H1 (cell line): ENCODE measurements at regions not wholly inside any gene's neighbourhood (a gene's known extent, or its start where the extent isn't known, plus 50 kb on each side); places are given as distances from the start of the nearest gene placed in this dataset.

ENCODE experiments used
- CTCF ChIA-PET: fragments of 300-600 bp; sonication (Branson Sonifier 250); formaldehyde crosslinking; loops from one replicate; lab custom pipeline; 2021; ENCODE audit not compliant: partially characterized antibody; lab: Charles Lee
- POLR2A ChIA-PET: fragments of 300-600 bp; sonication (Branson Sonifier 250); formaldehyde crosslinking; loops from one replicate; lab custom pipeline; 2021; ENCODE audit warnings: inconsistent platforms; ENCODE audit not compliant: partially characterized antibody; lab: Charles Lee
- DNase-seq, 2 experiments: peaks; one replicate each; pipeline versions ENCODE4 v3.0.0 to v3.0.0-alpha.2; 2010 to 2022; ENCODE audit warnings: low spot score in 2 of 2, low read depth in 1 of 2, mixed read lengths in 1 of 2
- FAIRE-seq: peaks from 2 replicates; lab custom pipeline; 2011; peaks lifted over from hg19 to GRCh38; lab: Jason Lieb, UNC
- H2AFZ ChIP-seq: 2 replicates; pipeline ENCODE4 v1.8.1; 2012; ENCODE audit warnings: low read length, inconsistent platforms
- H2AK5ac ChIP-seq: 2 replicates; pipeline ENCODE4 v1.6.1; 2013; ENCODE audit warnings: low read depth, low read length
- H2BK120ac ChIP-seq: replicated peaks from 2 replicates; pipeline ENCODE3; 2013; ENCODE audit warnings: low read depth, low read length, inconsistent platforms
- H2BK12ac ChIP-seq: 2 replicates; pipeline ENCODE4 v1.6.1; 2013; ENCODE audit warnings: low read depth, low read length
- H2BK15ac ChIP-seq: 2 replicates; pipeline ENCODE4 v1.6.1; 2013; ENCODE audit warnings: low read length
- H2BK20ac ChIP-seq: 2 replicates; pipeline ENCODE4 v1.6.1; 2013; ENCODE audit warnings: low read length
- H2BK5ac ChIP-seq: 2 replicates; pipeline ENCODE4 v1.6.1; 2013; ENCODE audit warnings: low read depth, low read length
- H3K14ac ChIP-seq: 2 replicates; pipeline ENCODE4 v1.6.1; 2013; ENCODE audit warnings: inconsistent platforms; ENCODE audit not compliant: insufficient read length
- H3K18ac ChIP-seq: 2 replicates; pipeline ENCODE4 v1.6.1; 2013; ENCODE audit warnings: low read length; ENCODE audit errors: extremely low read depth
- H3K23ac ChIP-seq: 2 replicates; pipeline ENCODE4 v1.6.1; 2013; ENCODE audit warnings: inconsistent platforms; ENCODE audit not compliant: insufficient read length
- H3K23me2 ChIP-seq: 2 replicates; pipeline ENCODE4 v1.6.1; 2013; ENCODE audit warnings: low read depth, low read length
- H3K27ac ChIP-seq: 2 replicates; pipeline ENCODE4 v1.6.1; 2011; ENCODE audit warnings: low read depth, low read length, inconsistent platforms
- H3K27me3 ChIP-seq, 4 experiments: replicated peaks in 1 of 4; 1 replicate in 1 of 4; 2 replicates in 3 of 4; pipeline versions ENCODE4 v1.6.1 to v1.8.1; 2011 to 2013; ENCODE audit warnings: low read length in 3 of 4, mild to moderate bottlenecking in 3 of 4, inconsistent platforms in 2 of 4, mixed read lengths in 2 of 4, moderate library complexity in 1 of 4; ENCODE audit not compliant: control insufficient read depth in 3 of 4, insufficient read depth in 3 of 4; ENCODE audit errors: extremely low read depth in 1 of 4
- H3K36me3 ChIP-seq, 4 experiments: 2 replicates each; pipeline versions ENCODE4 v1.6.1 to v1.8.1; 2011 to 2013; ENCODE audit warnings: mild to moderate bottlenecking in 4 of 4, low read length in 3 of 4, moderate library complexity in 2 of 4, control low read depth in 1 of 4, inconsistent platforms in 1 of 4; ENCODE audit not compliant: insufficient read depth in 4 of 4, control insufficient read depth in 2 of 4
- H3K4ac ChIP-seq: replicated peaks from 2 replicates; pipeline ENCODE3; 2013; ENCODE audit warnings: low read length, low read depth, mixed read lengths, inconsistent platforms; ENCODE audit not compliant: insufficient read length
- H3K4me1 ChIP-seq, 4 experiments: replicated peaks in 1 of 4; 1 replicate in 1 of 4; 2 replicates in 3 of 4; pipeline versions ENCODE4 v1.6.1 to v1.8.1; 2011 to 2013; ENCODE audit warnings: low read length in 3 of 4, inconsistent platforms in 2 of 4, mixed read lengths in 1 of 4; ENCODE audit not compliant: insufficient read depth in 4 of 4, control insufficient read depth in 3 of 4
- H3K4me2 ChIP-seq, 2 experiments: 2 replicates each; pipeline versions ENCODE4 v1.6.1 to v1.8.1; 2011 to 2013; ENCODE audit warnings: low read depth in 2 of 2, low read length in 2 of 2, control low read depth in 1 of 2, inconsistent platforms in 1 of 2, mild to moderate bottlenecking in 1 of 2; ENCODE audit not compliant: insufficient read depth in 1 of 2
- H3K4me3 ChIP-seq, 4 experiments: fragments of 200-600, 300-600 bp in 1 of 4; sonication (generic), shearing (Covaris generic), sonication (Bioruptor Twin) in 1 of 4; 2 replicates each; pipeline versions ENCODE4 v1.5.1 to v1.8.1; 2011 to 2016; ENCODE audit warnings: low read length in 4 of 4, low read depth in 3 of 4, control low read depth in 2 of 4, inconsistent platforms in 2 of 4, mild to moderate bottlenecking in 2 of 4, mixed read lengths in 1 of 4, moderate library complexity in 1 of 4; ENCODE audit not compliant: insufficient read depth in 2 of 4; ENCODE audit errors: extremely low read depth in 1 of 4
- H3K56ac ChIP-seq: replicated peaks from 2 replicates; pipeline ENCODE3; 2013; ENCODE audit warnings: low read depth, mild to moderate bottlenecking, mixed read lengths, low read length, inconsistent platforms; ENCODE audit not compliant: insufficient read length
- H3K79me1 ChIP-seq: 2 replicates; pipeline ENCODE4 v1.6.1; 2013; ENCODE audit warnings: low read depth, low read length, control low read depth
- H3K79me2 ChIP-seq, 2 experiments: 2 replicates each; pipeline versions ENCODE4 v1.6.1 to v1.8.1; 2012 to 2013; ENCODE audit warnings: low read length in 2 of 2, mild to moderate bottlenecking in 2 of 2, inconsistent platforms in 1 of 2; ENCODE audit not compliant: insufficient read depth in 2 of 2, control insufficient read depth in 1 of 2
- H3K9ac ChIP-seq, 4 experiments: replicated peaks in 1 of 4; 1 replicate in 1 of 4; 2 replicates in 3 of 4; pipeline versions ENCODE4 v1.6.1 to v1.8.1; 2011 to 2013; ENCODE audit warnings: low read depth in 3 of 4, low read length in 3 of 4, control low read depth in 2 of 4, mild to moderate bottlenecking in 2 of 4, moderate library complexity in 2 of 4, inconsistent platforms in 1 of 4; ENCODE audit errors: extremely low read depth in 1 of 4
- H3K9me3 ChIP-seq, 2 experiments: 2 replicates each; pipeline versions ENCODE4 v1.6.1 to v1.8.1; 2012 to 2013; ENCODE audit warnings: mild to moderate bottlenecking in 2 of 2, moderate library complexity in 2 of 2, control low read depth in 1 of 2, inconsistent platforms in 1 of 2, low read depth in 1 of 2, low read length in 1 of 2, mixed read lengths in 1 of 2; ENCODE audit not compliant: insufficient read depth in 2 of 2
- H4K20me1 ChIP-seq, 2 experiments: replicated peaks in 1 of 2; 2 replicates each; pipeline versions ENCODE3 to v1.8.1; 2011 to 2013; ENCODE audit warnings: inconsistent platforms in 2 of 2, low read length in 2 of 2, mild to moderate bottlenecking in 1 of 2; ENCODE audit not compliant: insufficient read depth in 2 of 2, control insufficient read depth in 1 of 2
- H4K5ac ChIP-seq: 2 replicates; pipeline ENCODE4 v1.6.1; 2013; ENCODE audit warnings: low read length, low read depth, mixed read lengths, inconsistent platforms; ENCODE audit not compliant: insufficient read length
- H4K8ac ChIP-seq: 2 replicates; pipeline ENCODE4 v1.8.0; 2013; ENCODE audit warnings: mild to moderate bottlenecking, moderate library complexity, low read length, inconsistent platforms; ENCODE audit not compliant: insufficient read depth; ENCODE audit errors: extremely low read depth
- H4K91ac ChIP-seq: replicated peaks from 2 replicates; pipeline ENCODE3; 2013; ENCODE audit warnings: low read length, mixed read lengths, inconsistent platforms; ENCODE audit not compliant: insufficient read length
- BRCA1 ChIP-seq: IDR thresholded peaks from 2 replicates; pipeline ENCODE4 v1.6.1; 2012; ENCODE audit warnings: low read depth, low read length, improper control_type of control experiment
- CEBPB ChIP-seq: IDR thresholded peaks from 2 replicates; pipeline ENCODE4 v1.6.1; 2012; ENCODE audit warnings: low read depth, low read length
- CREB1 ChIP-seq: IDR thresholded peaks from 2 replicates; pipeline ENCODE4 v1.6.1; 2012; ENCODE audit warnings: inconsistent platforms
- CTBP2 ChIP-seq: IDR thresholded peaks from 2 replicates; pipeline ENCODE4 v1.7.0; 2011; ENCODE audit warnings: borderline replicate concordance, mild to moderate bottlenecking, moderate library complexity, mixed read lengths, low read length; ENCODE audit not compliant: insufficient read depth, insufficient read length
- JUND ChIP-seq: IDR thresholded peaks from 2 replicates; pipeline ENCODE4 v1.6.1; 2011; ENCODE audit warnings: mild to moderate bottlenecking, improper control_type of control experiment, low read length
- KDM4A ChIP-seq: IDR thresholded peaks from one replicate; pipeline ENCODE4 v1.7.1; 2012; ENCODE audit warnings: low read depth, mild to moderate bottlenecking, moderate library complexity, low read length, inconsistent platforms; ENCODE audit not compliant: severe bottlenecking
- NANOG ChIP-seq: IDR thresholded peaks from 2 replicates; pipeline ENCODE4 v1.6.1; 2011; ENCODE audit warnings: low read length, low read depth, mild to moderate bottlenecking, inconsistent platforms; ENCODE audit not compliant: insufficient read depth, poor library complexity, severe bottlenecking
- POU5F1 ChIP-seq: IDR thresholded peaks from 2 replicates; pipeline ENCODE4 v1.6.1; 2011; ENCODE audit warnings: low read depth, mild to moderate bottlenecking, low read length, moderate library complexity
- SRF ChIP-seq: IDR thresholded peaks from 2 replicates; pipeline ENCODE4 v1.6.1; 2011; ENCODE audit warnings: mild to moderate bottlenecking, low read depth, low read length, moderate library complexity
- SUZ12 ChIP-seq: fragments of 200-600 bp; sonication (generic); IDR thresholded peaks from 2 replicates; pipeline ENCODE4 v1.6.1; 2012; ENCODE audit warnings: mild to moderate bottlenecking, inconsistent platforms, low read length, moderate library complexity, mixed read lengths
- TAF1 ChIP-seq: IDR thresholded peaks from 2 replicates; pipeline ENCODE4 v1.6.1; 2011; ENCODE audit warnings: mild to moderate bottlenecking, low read depth, low read length
- TAF7 ChIP-seq: optimal IDR thresholded peaks from 2 replicates; pipeline ENCODE3; 2011; ENCODE audit warnings: low read depth, mild to moderate bottlenecking, inconsistent platforms, low read length, moderate library complexity, borderline replicate concordance
- YY1 ChIP-seq: IDR thresholded peaks from 2 replicates; pipeline ENCODE4 v1.6.1; 2011; ENCODE audit warnings: low read depth, mild to moderate bottlenecking, low read length
- ZNF274 ChIP-seq: IDR thresholded peaks from 2 replicates; pipeline ENCODE4 v1.7.0; 2012; ENCODE audit warnings: low read length, borderline replicate concordance; ENCODE audit errors: extremely low read depth
- WGBS, 2 experiments: shearing (Covaris generic) in 1 of 2; methylation state at CpG; one replicate each; pipeline versions ENCODE4 v1.1.6 to v1.1.7; 2013 to 2015; ENCODE audit warnings: low lambda C conversion rate in 2 of 2, mixed read lengths in 2 of 2, inconsistent platforms in 1 of 2, low coverage in 1 of 2, missing lambda C conversion rate in 1 of 2; ENCODE audit not compliant: insufficient replicate concordance in 2 of 2, insufficient coverage in 1 of 2, insufficient read length in 1 of 2; ENCODE audit errors: extremely low coverage in 1 of 2, missing lambda C conversion rate in 1 of 2; 5-methylcytosine and 5-hydroxymethylcytosine counted together
- TF ChIP-seq, protein P1 (sequence below): IDR thresholded peaks from 2 replicates; pipeline ENCODE4 v1.6.1; 2012; ENCODE audit warnings: inconsistent platforms

DNA sequence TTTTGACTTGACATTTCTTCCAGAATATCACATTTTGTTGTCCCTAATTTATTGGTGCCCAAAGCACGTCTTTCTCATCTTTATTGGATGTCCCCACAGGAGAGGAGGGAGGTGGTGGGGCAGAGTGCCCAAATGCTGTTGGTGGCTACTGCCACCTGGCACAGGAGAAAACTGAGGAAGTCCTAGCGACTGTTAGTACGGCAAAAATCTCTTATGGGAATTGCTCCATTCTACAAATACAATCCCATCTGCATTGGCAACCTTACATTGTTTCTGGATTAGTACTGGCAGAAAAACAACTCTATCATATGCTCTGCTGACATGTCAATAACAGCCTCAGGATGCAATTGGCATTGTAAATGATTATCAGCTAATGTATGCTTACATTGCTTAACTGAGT is 235.4 kb upstream of the IRAK1BP1 start:
- H3K4me1 ChIP-seq: peaks cover 0 to 3% (median 0%) of the 10 kb centered on the region in 4 experiments; a peak in 1 of 7 replicates
- WGBS, 2 experiments: 75% methylated on average over 3 of the region's 3 CpGs; no CpG with 5 or more reads in 1 of the 2 experiments
- no peaks in the 10 kb centered on the region for H3K79me2 ChIP-seq
- no peak overlapping the region for H3K18ac ChIP-seq
- H3K36me3 ChIP-seq: no peaks in the 10 kb centered on the region
- no peaks in the 10 kb centered on the region for H3K9me3 ChIP-seq
- no peak overlapping the region for H2BK20ac ChIP-seq
- CTCF ChIA-PET: no interaction called here
- H4K5ac ChIP-seq: no peak overlapping the region
- H3K23ac ChIP-seq: no peak overlapping the region
- H3K56ac ChIP-seq: no peak overlapping the region
- no peak overlapping the region for H2BK12ac ChIP-seq
- DNase-seq (no peak), FAIRE-seq (no peak)
- no peak overlapping the region for H3K4ac ChIP-seq
- no peak overlapping the region for H2BK5ac ChIP-seq
- H4K91ac ChIP-seq: no peak overlapping the region
- no peaks in the 10 kb centered on the region for H4K20me1 ChIP-seq
- no peak overlapping the region for H3K14ac ChIP-seq
- no peak overlapping the region for H2AFZ ChIP-seq
- POLR2A ChIA-PET: no interaction called here
- no peak overlapping the region for H4K8ac ChIP-seq
- no peak overlapping the region for H2AK5ac ChIP-seq
- H2BK15ac ChIP-seq: no peak overlapping the region
- H3K27me3 ChIP-seq: no peaks in the 10 kb centered on the region
- no peak overlapping the region for H3K27ac ChIP-seq
- no peak overlapping the region for H3K4me3 ChIP-seq
- H3K23me2 ChIP-seq: peaks cover 3% of the 10 kb centered on the region; the same call in 1 of the 2 replicates
- H3K4me2 ChIP-seq: no peak overlapping the region
- no peaks in the 10 kb centered on the region for H3K79me1 ChIP-seq
- no peak overlapping the region for H2BK120ac ChIP-seq
- H3K9ac ChIP-seq: no peak overlapping the region
- TF ChIP-seq ZNF274 (no peak), NANOG (no peak), POU5F1 (no peak), SUZ12 (no peak), CTBP2 (no peak), YY1 (no peak), TAF1 (no peak), CREB1 (no peak), TAF7 (no peak), CEBPB (no peak), JUND (no peak), KDM4A (no peak), SRF (no peak), BRCA1 (no peak)
- TF ChIP-seq, protein P1, sequence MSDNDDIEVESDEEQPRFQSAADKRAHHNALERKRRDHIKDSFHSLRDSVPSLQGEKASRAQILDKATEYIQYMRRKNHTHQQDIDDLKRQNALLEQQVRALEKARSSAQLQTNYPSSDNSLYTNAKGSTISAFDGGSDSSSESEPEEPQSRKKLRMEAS: no peak
